ENCODE measurements at regions not wholly inside any gene's neighbourhood (a gene's known extent, or its start where the extent isn't known, plus 50 kb on each side); places are given as distances from the start of the nearest gene placed in this dataset.

DNA sequence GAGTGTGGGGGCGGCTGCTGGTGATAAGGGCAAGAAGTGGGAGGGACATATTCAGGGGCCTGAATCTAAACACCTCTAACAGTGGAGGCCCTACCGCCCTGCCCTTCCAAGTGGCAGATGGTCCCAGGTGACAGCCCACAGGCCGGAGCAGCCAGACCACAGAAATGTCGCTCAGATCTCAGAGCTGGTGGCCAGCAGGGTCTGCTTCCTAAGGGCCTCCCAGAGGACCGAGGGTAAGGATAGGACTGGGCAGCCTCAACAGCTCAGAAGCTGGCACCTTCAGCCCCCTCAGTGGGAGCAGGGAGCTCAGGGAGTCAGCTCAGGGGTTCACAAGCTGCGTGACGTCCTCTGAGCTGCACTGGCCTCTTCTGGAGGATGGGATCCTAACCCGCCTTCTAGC is 201.8 kb upstream of the ZC3H12A start:
- Histone ChIP-seq H3K4me2 (ENCODE audit: low read depth, low read length) (no peak overlapping the region), H3K9me2 (replicated peaks; ENCODE audit: insufficient read depth, low read length) (no peaks in the 10 kb centered on the region), H2AFZ (ENCODE audit: low read length) (no peak overlapping the region), H3K4me1 (ENCODE audit: low read length) (no peaks in the 10 kb centered on the region), H3K27ac (ENCODE audit: low read length) (no peak overlapping the region), H3K36me3 (replicated peaks; ENCODE audit: insufficient read depth, low read length) (no peaks in the 10 kb centered on the region), H4K20me1 (ENCODE audit: insufficient read depth, low read length) (no peaks in the 10 kb centered on the region), H3K27me3 (replicated peaks; ENCODE audit: insufficient read depth, low read length) (peaks cover 56% of the 10 kb centered on the region), H3K4me3 (ENCODE audit: low read length) (no peak overlapping the region), H3K79me2 (ENCODE audit: low read length) (no peaks in the 10 kb centered on the region), H3K9me3 (replicated peaks; ENCODE audit: insufficient read depth, low read length) (no peaks in the 10 kb centered on the region), H3K9ac (ENCODE audit: low read length) (no peak overlapping the region), H3F3A (ENCODE audit: insufficient read depth, low read length) (no peaks in the 10 kb centered on the region)
- TF ChIP-seq EZH2phosphoT487 (IDR thresholded peaks at IDR 0.05; ENCODE audit: low read length), result no peak
- TF ChIP-seq EZH2 (optimal IDR thresholded peaks at IDR 0.05; ENCODE audit: low read depth, low read length), result no peak
- TF ChIP-seq, protein P1, sequence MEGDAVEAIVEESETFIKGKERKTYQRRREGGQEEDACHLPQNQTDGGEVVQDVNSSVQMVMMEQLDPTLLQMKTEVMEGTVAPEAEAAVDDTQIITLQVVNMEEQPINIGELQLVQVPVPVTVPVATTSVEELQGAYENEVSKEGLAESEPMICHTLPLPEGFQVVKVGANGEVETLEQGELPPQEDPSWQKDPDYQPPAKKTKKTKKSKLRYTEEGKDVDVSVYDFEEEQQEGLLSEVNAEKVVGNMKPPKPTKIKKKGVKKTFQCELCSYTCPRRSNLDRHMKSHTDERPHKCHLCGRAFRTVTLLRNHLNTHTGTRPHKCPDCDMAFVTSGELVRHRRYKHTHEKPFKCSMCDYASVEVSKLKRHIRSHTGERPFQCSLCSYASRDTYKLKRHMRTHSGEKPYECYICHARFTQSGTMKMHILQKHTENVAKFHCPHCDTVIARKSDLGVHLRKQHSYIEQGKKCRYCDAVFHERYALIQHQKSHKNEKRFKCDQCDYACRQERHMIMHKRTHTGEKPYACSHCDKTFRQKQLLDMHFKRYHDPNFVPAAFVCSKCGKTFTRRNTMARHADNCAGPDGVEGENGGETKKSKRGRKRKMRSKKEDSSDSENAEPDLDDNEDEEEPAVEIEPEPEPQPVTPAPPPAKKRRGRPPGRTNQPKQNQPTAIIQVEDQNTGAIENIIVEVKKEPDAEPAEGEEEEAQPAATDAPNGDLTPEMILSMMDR (IDR thresholded peaks at IDR 0.05; ENCODE audit: low read length), result no peak
- DNase-seq, result no peak

DNA sequence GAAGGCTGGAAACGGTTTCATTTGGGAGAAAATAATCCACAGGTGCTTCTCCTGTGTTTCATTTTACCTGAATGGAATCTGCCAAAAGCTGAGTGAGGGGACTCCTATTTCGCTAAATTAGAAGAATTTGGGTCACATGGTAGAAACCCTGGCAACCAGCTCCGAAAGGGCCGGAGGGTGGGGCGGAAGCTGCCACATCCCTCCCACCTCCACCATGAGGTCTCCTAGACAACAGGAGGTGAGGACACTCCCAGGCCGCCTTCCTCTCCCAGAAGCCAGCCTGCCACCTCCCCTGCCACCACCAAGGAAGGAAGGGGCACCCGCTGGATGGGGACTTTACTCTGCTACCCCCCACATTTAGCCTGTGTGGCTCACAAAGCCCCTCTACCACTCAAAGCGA is 199.9 kb upstream of the ZC3H12A start:
- no peaks in the 10 kb centered on the region for H3K79me2 ChIP-seq (ENCODE audit: low read length)
- no peak overlapping the region for H3K4me2 ChIP-seq (ENCODE audit: low read depth, low read length)
- DNase-seq, result no peak
- no peaks in the 10 kb centered on the region for H3K4me1 ChIP-seq (ENCODE audit: low read length)
- H3K9me3 ChIP-seq (replicated peaks; ENCODE audit: insufficient read depth, low read length), result no peaks in the 10 kb centered on the region
- TF ChIP-seq, protein P1 (IDR thresholded peaks at IDR 0.05; ENCODE audit: low read length), result no peak
- no peak for TF ChIP-seq EZH2 (optimal IDR thresholded peaks at IDR 0.05; ENCODE audit: low read depth, low read length)
- TF ChIP-seq EZH2phosphoT487 (IDR thresholded peaks at IDR 0.05; ENCODE audit: low read length), result no peak
- H4K20me1 ChIP-seq (ENCODE audit: insufficient read depth, low read length), result no peaks in the 10 kb centered on the region
- no peak overlapping the region for H3K4me3 ChIP-seq (ENCODE audit: low read length)
- H3K36me3 ChIP-seq (replicated peaks; ENCODE audit: insufficient read depth, low read length), result no peaks in the 10 kb centered on the region
- H3K27ac ChIP-seq (ENCODE audit: low read length), result no peak overlapping the region
- H3K9me2 ChIP-seq (replicated peaks; ENCODE audit: insufficient read depth, low read length), result no peaks in the 10 kb centered on the region
- H3K9ac ChIP-seq (ENCODE audit: low read length), result no peak overlapping the region
- H2AFZ ChIP-seq (ENCODE audit: low read length), result no peak overlapping the region
- peaks cover 41% of the 10 kb centered on the region; the same call in 1 of the 2 replicates for H3K27me3 ChIP-seq (replicated peaks; ENCODE audit: insufficient read depth, low read length)
- H3F3A ChIP-seq (ENCODE audit: insufficient read depth, low read length), result no peaks in the 10 kb centered on the region

DNA sequence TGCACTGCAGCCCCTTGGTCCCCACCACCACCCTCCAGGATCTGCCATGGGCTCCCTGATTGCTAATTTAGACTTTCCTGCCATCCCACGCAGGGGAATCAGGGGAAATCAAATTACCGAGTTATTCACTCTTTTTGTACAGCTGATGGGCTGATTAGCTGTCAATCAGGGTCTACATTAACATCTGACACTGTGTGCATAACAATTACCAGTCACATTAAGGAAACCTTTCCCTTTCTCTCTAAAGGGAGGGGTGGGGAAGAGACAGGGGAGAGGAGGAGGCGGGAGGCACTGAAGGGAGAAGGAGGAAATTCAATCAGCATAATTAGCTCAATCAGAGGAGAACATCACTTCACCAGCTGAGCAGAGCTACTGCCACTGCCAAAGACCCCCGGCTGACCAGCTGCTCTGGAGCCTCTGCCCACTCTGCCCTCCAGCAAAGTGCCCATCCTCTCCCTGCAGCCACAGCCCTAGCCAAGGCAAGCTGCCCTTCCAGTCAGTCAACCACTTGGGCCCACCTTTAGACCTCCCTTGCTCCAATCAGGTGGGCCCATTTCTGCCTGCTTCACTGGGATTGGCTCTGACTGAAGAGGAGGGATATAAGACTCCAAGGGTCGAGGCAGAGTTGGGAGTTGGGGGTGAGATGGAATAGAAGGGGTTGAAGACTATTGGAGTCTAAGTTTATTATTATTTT is 199.3 kb upstream of the ZC3H12A start:
- Histone ChIP-seq H3K4me2 (ENCODE audit: low read depth, low read length) (no peak overlapping the region), H3K36me3 (replicated peaks; ENCODE audit: insufficient read depth, low read length) (no peaks in the 10 kb centered on the region), H2AFZ (ENCODE audit: low read length) (no peak overlapping the region), H3K9me2 (replicated peaks; ENCODE audit: insufficient read depth, low read length) (no peaks in the 10 kb centered on the region), H3K4me1 (ENCODE audit: low read length) (no peaks in the 10 kb centered on the region), H3K27ac (ENCODE audit: low read length) (no peak overlapping the region), H3F3A (ENCODE audit: insufficient read depth, low read length) (no peaks in the 10 kb centered on the region), H3K4me3 (ENCODE audit: low read length) (no peak overlapping the region), H4K20me1 (ENCODE audit: insufficient read depth, low read length) (no peaks in the 10 kb centered on the region), H3K9me3 (replicated peaks; ENCODE audit: insufficient read depth, low read length) (no peaks in the 10 kb centered on the region), H3K27me3 (replicated peaks; ENCODE audit: insufficient read depth, low read length) (peaks cover 47% of the 10 kb centered on the region; the same call in 1 of the 2 replicates), H3K79me2 (ENCODE audit: low read length) (no peaks in the 10 kb centered on the region), H3K9ac (ENCODE audit: low read length) (no peak overlapping the region)
- TF ChIP-seq EZH2 (optimal IDR thresholded peaks at IDR 0.05; ENCODE audit: low read depth, low read length) (no peak), EZH2phosphoT487 (IDR thresholded peaks at IDR 0.05; ENCODE audit: low read length) (no peak)
- TF ChIP-seq, protein P1 (IDR thresholded peaks at IDR 0.05; ENCODE audit: low read length), result no peak
- DNase-seq, result no peak

All from MM.1S (cell line).